IMR-90 (cell line): ENCODE measurements at regions not wholly inside any gene's neighbourhood (a gene's known extent, or its start where the extent isn't known, plus 50 kb on each side); places are given as distances from the start of the nearest gene placed in this dataset.

Experiments used
- ATAC-seq: fragments of 200-7000 bp; cut with Tn5 transposase; 2 replicates; pipeline ENCODE4 v1.9.1; 2020; ENCODE audit warnings: low read depth, mild to moderate bottlenecking, moderate library complexity
- BruUV-seq: library from RNA; stranded (reverse); fragments of 400-500 nt; replicated peaks from 2 replicates; lab custom pipeline; 2021; lab: Mats Ljungman, UMichigan
- CTCF ChIA-PET: fragments of 300-600 bp; formaldehyde crosslinking; extraction: SDS; loops from one replicate; lab custom pipeline; 2021; ENCODE audit warnings: antibody characterized with exemption; lab: Yijun Ruan, JAX
- POLR2A ChIA-PET: fragments of 300-600 bp; sonication (Branson Sonifier 250); formaldehyde crosslinking; loops from one replicate; lab custom pipeline; 2022; ENCODE audit warnings: antibody characterized with exemption; ENCODE audit not compliant: unreplicated experiment; lab: Charles Lee
- DNase-seq: peaks from one replicate; pipeline ENCODE4 v3.0.0; 2013
- H2AFZ ChIP-seq: replicated peaks from 2 replicates; pipeline ENCODE3; 2013; ENCODE audit warnings: low read length, mild to moderate bottlenecking; ENCODE audit not compliant: poor library complexity
- H2AK5ac ChIP-seq: 2 replicates; pipeline ENCODE4 v1.6.1; 2013; ENCODE audit warnings: low read depth, low read length, inconsistent platforms
- H2AK9ac ChIP-seq: replicated peaks from 2 replicates; pipeline ENCODE3; 2013; ENCODE audit warnings: mild to moderate bottlenecking, low read depth, low read length, moderate library complexity; ENCODE audit not compliant: poor library complexity
- H2BK120ac ChIP-seq: 2 replicates; pipeline ENCODE4 v1.6.1; 2013; ENCODE audit warnings: low read depth, low read length, inconsistent platforms
- H2BK15ac ChIP-seq: 3 replicates; pipeline ENCODE4 v1.6.1; 2013; ENCODE audit warnings: low read depth, low read length, inconsistent platforms
- H2BK20ac ChIP-seq: 2 replicates; pipeline ENCODE4 v1.6.1; 2013; ENCODE audit warnings: low read depth, mild to moderate bottlenecking, inconsistent platforms, low read length, moderate library complexity
- H2BK5ac ChIP-seq: 2 replicates; pipeline ENCODE4 v1.6.1; 2013; ENCODE audit warnings: mild to moderate bottlenecking, low read depth, low read length, inconsistent platforms; ENCODE audit not compliant: poor library complexity, severe bottlenecking
- H3K14ac ChIP-seq: replicated peaks from 2 replicates; pipeline ENCODE4 v1.6.1; 2013; ENCODE audit warnings: low read depth, low read length, inconsistent platforms
- H3K18ac ChIP-seq: 2 replicates; pipeline ENCODE4 v1.6.1; 2013; ENCODE audit warnings: low read depth, low read length, control low read depth
- H3K23ac ChIP-seq: 2 replicates; pipeline ENCODE4 v1.6.1; 2013; ENCODE audit warnings: low read depth, low read length, inconsistent platforms
- H3K27ac ChIP-seq: 2 replicates; pipeline ENCODE4 v1.5.1; 2013; ENCODE audit warnings: mild to moderate bottlenecking, control low read depth, low read length; ENCODE audit not compliant: insufficient read depth
- H3K27me3 ChIP-seq: 2 replicates; pipeline ENCODE4 v1.6.1; 2013; ENCODE audit warnings: low read length; ENCODE audit not compliant: control insufficient read depth, insufficient read depth
- H3K36me3 ChIP-seq: 2 replicates; pipeline ENCODE4 v1.6.1; 2013; ENCODE audit warnings: low read length, mixed read lengths; ENCODE audit not compliant: control insufficient read depth, insufficient read depth
- H3K4ac ChIP-seq: 2 replicates; pipeline ENCODE4 v1.6.1; 2013; ENCODE audit warnings: low read depth, low read length, inconsistent platforms
- H3K4me1 ChIP-seq: 2 replicates; pipeline ENCODE4 v1.6.1; 2013; ENCODE audit warnings: low read length, mixed read lengths; ENCODE audit not compliant: control insufficient read depth, insufficient read depth
- H3K4me2 ChIP-seq: 2 replicates; pipeline ENCODE4 v1.6.1; 2013; ENCODE audit warnings: low read depth, mild to moderate bottlenecking, control low read depth, low read length, moderate library complexity
- H3K4me3 ChIP-seq: 2 replicates; pipeline ENCODE4 v1.5.1; 2013; ENCODE audit warnings: low read depth, mild to moderate bottlenecking, control low read depth, low read length, moderate library complexity; ENCODE audit not compliant: insufficient read depth
- H3K56ac ChIP-seq: 2 replicates; pipeline ENCODE4 v1.6.1; 2013; ENCODE audit warnings: low read length, inconsistent platforms; ENCODE audit not compliant: insufficient read depth; ENCODE audit errors: extremely low read depth
- H3K79me1 ChIP-seq, 2 experiments: 2 replicates each; pipeline ENCODE4 v1.6.1; 2013; ENCODE audit warnings: low read length in 2 of 2, inconsistent platforms in 1 of 2, low read depth in 1 of 2
- H3K9ac ChIP-seq: 2 replicates; pipeline ENCODE4 v1.6.1; 2013; ENCODE audit warnings: low read depth, low read length, control low read depth
- H3K9me1 ChIP-seq: 2 replicates; pipeline ENCODE4 v1.6.1; 2013; ENCODE audit warnings: low read length, inconsistent platforms; ENCODE audit not compliant: insufficient read depth
- H3K9me3 ChIP-seq: 2 replicates; pipeline ENCODE4 v1.6.1; 2013; ENCODE audit warnings: low read length; ENCODE audit not compliant: control insufficient read depth, insufficient read depth
- H4K20me1 ChIP-seq: 2 replicates; pipeline ENCODE4 v1.6.1; 2013; ENCODE audit warnings: low read length, inconsistent platforms; ENCODE audit not compliant: insufficient read depth
- H4K5ac ChIP-seq: 2 replicates; pipeline ENCODE4 v1.6.1; 2013; ENCODE audit warnings: mild to moderate bottlenecking, low read depth, low read length, control low read depth
- H4K8ac ChIP-seq, 2 experiments: 2 replicates each; pipeline ENCODE4 v1.6.1; 2013; ENCODE audit warnings: low read depth in 2 of 2, low read length in 2 of 2, control low read depth in 1 of 2, inconsistent platforms in 1 of 2
- H4K91ac ChIP-seq: 2 replicates; pipeline ENCODE4 v1.6.1; 2013; ENCODE audit warnings: low read depth, low read length, inconsistent platforms; ENCODE audit not compliant: insufficient read depth
- BHLHE40 ChIP-seq: fragments of 150-350 bp; IDR thresholded peaks from 2 replicates; pipeline ENCODE4 v1.6.1; 2016; ENCODE audit warnings: mild to moderate bottlenecking, low read depth, low read length
- CEBPB ChIP-seq: IDR thresholded peaks from 2 replicates; pipeline ENCODE4 v1.6.1; 2012; ENCODE audit warnings: low read depth, low read length, improper control_type of control experiment
- CHD1 ChIP-seq: IDR thresholded peaks from 2 replicates; pipeline ENCODE4 v1.6.1; 2012; ENCODE audit warnings: low read depth, low read length, improper control_type of control experiment
- FOS ChIP-seq: fragments of 150-350 bp; IDR thresholded peaks from 2 replicates; pipeline ENCODE4 v1.6.1; 2016; ENCODE audit warnings: low read depth, low read length
- MAZ ChIP-seq: IDR thresholded peaks from 2 replicates; pipeline ENCODE4 v1.6.1; 2012; ENCODE audit warnings: low read depth, mild to moderate bottlenecking, low read length, improper control_type of control experiment, moderate library complexity, borderline replicate concordance
- MXI1 ChIP-seq: IDR thresholded peaks from 2 replicates; pipeline ENCODE4 v1.6.1; 2012; ENCODE audit warnings: low read depth, mild to moderate bottlenecking, low read length, moderate library complexity, borderline replicate concordance
- POLR2A ChIP-seq: IDR thresholded peaks from 2 replicates; pipeline ENCODE4 v1.6.1; 2012; ENCODE audit warnings: mild to moderate bottlenecking, low read depth, low read length
- RAD21 ChIP-seq: IDR thresholded peaks from 2 replicates; pipeline ENCODE4 v1.6.1; 2012; ENCODE audit warnings: low read length, improper control_type of control experiment
- RCOR1 ChIP-seq: IDR thresholded peaks from 2 replicates; pipeline ENCODE4 v1.6.1; 2012; ENCODE audit warnings: mild to moderate bottlenecking, low read length, improper control_type of control experiment; ENCODE audit not compliant: insufficient replicate concordance
- RFX5 ChIP-seq: IDR thresholded peaks from 2 replicates; pipeline ENCODE4 v1.8.0; 2012; ENCODE audit warnings: low read depth, mild to moderate bottlenecking, low read length, moderate library complexity
- SMC3 ChIP-seq: fragments of 150-350 bp; IDR thresholded peaks from 2 replicates; pipeline ENCODE4 v1.6.1; 2016; ENCODE audit warnings: low read depth, mild to moderate bottlenecking, antibody characterized with exemption, low read length, moderate library complexity
- WGBS, 2 experiments: methylation state at CpG; one replicate each; pipeline versions ENCODE4 v1.1.5 to v1.1.7; 2013; ENCODE audit warnings: missing lambda C conversion rate in 2 of 2; ENCODE audit not compliant: insufficient read length in 1 of 2; ENCODE audit errors: extremely low coverage in 2 of 2; 5-methylcytosine and 5-hydroxymethylcytosine counted together
- dilution Hi-C: fragments of 300-500 bp; cut with HindIII; formaldehyde crosslinking; loops from one replicate; pipeline ENCODE4 v1.14.3; 2018; ENCODE audit warnings: low sequenced_read_pairs; ENCODE audit not compliant: unreplicated experiment
- in situ Hi-C: fragments of 300-500 bp; cut with MboI; formaldehyde crosslinking; loops from 3 replicates; pipeline ENCODE4 v1.14.3; 2019; ENCODE audit warnings: low sequenced_read_pairs, inconsistent platforms, mixed read lengths
- intact Hi-C: fragments of 100-400 bp; cut with micrococcal nuclease; formaldehyde crosslinking; loops from 2 replicates; pipeline ENCODE4 v1.10.0; 2022
- TF ChIP-seq, protein P1 (sequence below): fragments of 150-350 bp; IDR thresholded peaks from 2 replicates; pipeline ENCODE4 v1.6.1; 2016; ENCODE audit warnings: low read depth, mild to moderate bottlenecking, low read length, moderate library complexity, borderline replicate concordance
- TF ChIP-seq, protein P2 (sequence below): conservative IDR thresholded peaks from 2 replicates; pipeline ENCODE4 v1.5.1; 2012; ENCODE audit warnings: mild to moderate bottlenecking, low read depth, low read length, improper control_type of control experiment
- TF ChIP-seq, protein P3 (sequence below): fragments of 150-350 bp; IDR thresholded peaks from 2 replicates; pipeline ENCODE4 v1.6.1; 2017; ENCODE audit warnings: mild to moderate bottlenecking, antibody characterized with exemption, low read length, low read depth

DNA sequence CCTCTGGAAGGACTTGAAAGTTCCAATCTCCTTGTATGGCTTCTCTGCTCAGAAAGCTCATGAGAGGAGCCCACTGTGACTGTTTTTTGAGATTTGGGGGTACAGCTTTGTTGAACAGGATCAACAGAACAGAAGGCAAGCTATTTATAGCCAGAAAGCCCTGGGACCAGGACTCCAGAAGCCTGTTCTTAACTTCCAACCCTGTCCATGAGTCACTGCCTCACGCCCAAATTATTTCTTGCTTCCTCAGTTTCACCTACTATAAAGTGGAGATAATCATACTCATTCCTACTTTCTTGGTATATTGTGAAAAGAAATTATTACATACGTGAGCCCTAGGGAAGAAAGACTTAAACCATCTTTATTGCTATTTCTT, 100.9 kb upstream of the MARCKS start:
- H3K36me3 ChIP-seq = no peaks in the 10 kb centered on the region
- H3K4me1 ChIP-seq = peaks cover 2% of the 10 kb centered on the region; the same call in 1 of the 2 replicates
- H3K56ac ChIP-seq = no peak overlapping the region
- H3K9me3 ChIP-seq = no peaks in the 10 kb centered on the region
- H4K8ac ChIP-seq = no peak overlapping the region
- no peak for TF ChIP-seq FOS
- TF ChIP-seq, protein P1, sequence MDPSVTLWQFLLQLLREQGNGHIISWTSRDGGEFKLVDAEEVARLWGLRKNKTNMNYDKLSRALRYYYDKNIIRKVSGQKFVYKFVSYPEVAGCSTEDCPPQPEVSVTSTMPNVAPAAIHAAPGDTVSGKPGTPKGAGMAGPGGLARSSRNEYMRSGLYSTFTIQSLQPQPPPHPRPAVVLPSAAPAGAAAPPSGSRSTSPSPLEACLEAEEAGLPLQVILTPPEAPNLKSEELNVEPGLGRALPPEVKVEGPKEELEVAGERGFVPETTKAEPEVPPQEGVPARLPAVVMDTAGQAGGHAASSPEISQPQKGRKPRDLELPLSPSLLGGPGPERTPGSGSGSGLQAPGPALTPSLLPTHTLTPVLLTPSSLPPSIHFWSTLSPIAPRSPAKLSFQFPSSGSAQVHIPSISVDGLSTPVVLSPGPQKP = no peak
- no peak for TF ChIP-seq BHLHE40
- no peak for TF ChIP-seq SMC3
- TF ChIP-seq RFX5 = no peak
- TF ChIP-seq, protein P2, sequence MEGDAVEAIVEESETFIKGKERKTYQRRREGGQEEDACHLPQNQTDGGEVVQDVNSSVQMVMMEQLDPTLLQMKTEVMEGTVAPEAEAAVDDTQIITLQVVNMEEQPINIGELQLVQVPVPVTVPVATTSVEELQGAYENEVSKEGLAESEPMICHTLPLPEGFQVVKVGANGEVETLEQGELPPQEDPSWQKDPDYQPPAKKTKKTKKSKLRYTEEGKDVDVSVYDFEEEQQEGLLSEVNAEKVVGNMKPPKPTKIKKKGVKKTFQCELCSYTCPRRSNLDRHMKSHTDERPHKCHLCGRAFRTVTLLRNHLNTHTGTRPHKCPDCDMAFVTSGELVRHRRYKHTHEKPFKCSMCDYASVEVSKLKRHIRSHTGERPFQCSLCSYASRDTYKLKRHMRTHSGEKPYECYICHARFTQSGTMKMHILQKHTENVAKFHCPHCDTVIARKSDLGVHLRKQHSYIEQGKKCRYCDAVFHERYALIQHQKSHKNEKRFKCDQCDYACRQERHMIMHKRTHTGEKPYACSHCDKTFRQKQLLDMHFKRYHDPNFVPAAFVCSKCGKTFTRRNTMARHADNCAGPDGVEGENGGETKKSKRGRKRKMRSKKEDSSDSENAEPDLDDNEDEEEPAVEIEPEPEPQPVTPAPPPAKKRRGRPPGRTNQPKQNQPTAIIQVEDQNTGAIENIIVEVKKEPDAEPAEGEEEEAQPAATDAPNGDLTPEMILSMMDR = no peak
- TF ChIP-seq CEBPB = no peak
- TF ChIP-seq, protein P3, sequence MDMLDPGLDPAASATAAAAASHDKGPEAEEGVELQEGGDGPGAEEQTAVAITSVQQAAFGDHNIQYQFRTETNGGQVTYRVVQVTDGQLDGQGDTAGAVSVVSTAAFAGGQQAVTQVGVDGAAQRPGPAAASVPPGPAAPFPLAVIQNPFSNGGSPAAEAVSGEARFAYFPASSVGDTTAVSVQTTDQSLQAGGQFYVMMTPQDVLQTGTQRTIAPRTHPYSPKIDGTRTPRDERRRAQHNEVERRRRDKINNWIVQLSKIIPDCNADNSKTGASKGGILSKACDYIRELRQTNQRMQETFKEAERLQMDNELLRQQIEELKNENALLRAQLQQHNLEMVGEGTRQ = no peak
- no peak for TF ChIP-seq POLR2A
- no peak for TF ChIP-seq RAD21
- no peak for TF ChIP-seq CHD1
- no peak for TF ChIP-seq MAZ
- TF ChIP-seq MXI1 = no peak
- TF ChIP-seq RCOR1 = no peak
- BruUV-seq = no TSS peak
- H3K14ac ChIP-seq = no peak overlapping the region
- H2AFZ ChIP-seq = no peak overlapping the region
- no peak overlapping the region for H2BK5ac ChIP-seq
- H3K9me1 ChIP-seq = no peaks in the 10 kb centered on the region
- no peak overlapping the region for H2BK15ac ChIP-seq
- H3K79me1 ChIP-seq = no peaks in the 10 kb centered on the region
- H3K4ac ChIP-seq = no peak overlapping the region
- intact Hi-C loops (no loop called here), dilution Hi-C loops (no loop called here), in situ Hi-C loops (no loop called here)
- no peak overlapping the region for H3K9ac ChIP-seq
- no peak overlapping the region for H4K5ac ChIP-seq
- H2BK20ac ChIP-seq = no peak overlapping the region
- H2AK5ac ChIP-seq = no peak overlapping the region
- no peak overlapping the region for H3K27ac ChIP-seq
- H4K20me1 ChIP-seq = no peaks in the 10 kb centered on the region
- no peak for ATAC-seq
- WGBS, 2 experiments = no CpG with 5 or more reads among the region's 2 CpGs
- ChIA-PET CTCF (no interaction called here), POLR2A (no interaction called here)
- H3K4me3 ChIP-seq = no peak overlapping the region
- no peak overlapping the region for H3K18ac ChIP-seq
- no peak overlapping the region for H3K4me2 ChIP-seq
- H2AK9ac ChIP-seq = no peak overlapping the region
- no peak overlapping the region for H4K91ac ChIP-seq
- no peak for DNase-seq
- H3K23ac ChIP-seq = no peak overlapping the region
- no peak overlapping the region; the same call in 1 of the 2 replicates for H2BK120ac ChIP-seq
- no peaks in the 10 kb centered on the region for H3K27me3 ChIP-seq
